ENCODE measurements at regions not wholly inside any gene's neighbourhood (a gene's known extent, or its start where the extent isn't known, plus 50 kb on each side); places are given as distances from the start of the nearest gene placed in this dataset.
"Not testable (repeated sequence)": the region's sequence is repeated elsewhere in the genome, so short reads cannot be mapped to it uniquely, and the experiment has no call there.

GRCh38 chr5:16987776-16988175 is 51.7 kb upstream of the MYO10 start:
- Mint-ChIP-seq H3K27me3 (ENCODE audit: low read depth, poor library complexity) (peaks cover 8% of the 10 kb centered on the region), H3K9me3 (peaks cover 10% of the 10 kb centered on the region), H3K4me3 (no peak overlapping the region), H3K4me1 (peaks cover 45% of the 10 kb centered on the region), H3K36me3 (ENCODE audit: low read depth) (no peaks in the 10 kb centered on the region), H3K27ac (peak overlapping the region; percentile 37)
- TF ChIP-seq CTCF (IDR thresholded peaks at IDR 0.05) = no peak
- no peak for DNase-seq

- H3K4me1 Mint-ChIP-seq = peaks cover 62% of the 10 kb centered on the region
- not testable (repeated sequence) for H3K27me3 Mint-ChIP-seq (ENCODE audit: low read depth, poor library complexity); H3K4me3 Mint-ChIP-seq; H3K27ac Mint-ChIP-seq; H3K9me3 Mint-ChIP-seq; H3K36me3 Mint-ChIP-seq (ENCODE audit: low read depth); DNase-seq
These were observed 54.9 kb upstream of the MYO10 start for GRCh38 chr5:16990817-16991520.

GRCh38 chr5:16992006-16992405 is 55.9 kb upstream of the MYO10 start:
- DNase-seq = no peak
- no peak overlapping the region for H3K4me3 Mint-ChIP-seq
- peaks cover 4% of the 10 kb centered on the region for H3K27me3 Mint-ChIP-seq (ENCODE audit: low read depth, poor library complexity)
- no peak overlapping the region for H3K27ac Mint-ChIP-seq
- H3K4me1 Mint-ChIP-seq = peaks cover 56% of the 10 kb centered on the region
- H3K9me3 Mint-ChIP-seq = peaks cover 5% of the 10 kb centered on the region
- no peaks in the 10 kb centered on the region for H3K36me3 Mint-ChIP-seq (ENCODE audit: low read depth)
- TF ChIP-seq CTCF (IDR thresholded peaks at IDR 0.05) = no peak

- Mint-ChIP-seq H3K9me3 (peaks cover 5% of the 10 kb centered on the region), H3K4me3 (no peak overlapping the region), H3K27ac (no peak overlapping the region), H3K4me1 (peaks cover 53% of the 10 kb centered on the region), H3K27me3 (ENCODE audit: low read depth, poor library complexity) (peaks cover 4% of the 10 kb centered on the region), H3K36me3 (ENCODE audit: low read depth) (no peaks in the 10 kb centered on the region)
- DNase-seq = no peak
- TF ChIP-seq CTCF (IDR thresholded peaks at IDR 0.05) = no peak
These were observed 56.4 kb upstream of the MYO10 start for GRCh38 chr5:16992444-16992843.

GRCh38 chr5:16994565-16994964 is 58.5 kb upstream of the MYO10 start:
- Mint-ChIP-seq H3K4me3 (peak overlapping the region; percentile 14), H3K36me3 (ENCODE audit: low read depth) (no peaks in the 10 kb centered on the region), H3K4me1 (peaks cover 35% of the 10 kb centered on the region), H3K9me3 (peaks cover 5% of the 10 kb centered on the region), H3K27ac (peak overlapping the region; percentile 95), H3K27me3 (ENCODE audit: low read depth, poor library complexity) (no peaks in the 10 kb centered on the region)
- TF ChIP-seq CTCF (IDR thresholded peaks at IDR 0.05) = no peak
- peak; percentile 26 for DNase-seq

GRCh38 chr5:16995372-16995771 is 59.3 kb upstream of the MYO10 start:
- Mint-ChIP-seq H3K27me3 (ENCODE audit: low read depth, poor library complexity) (no peaks in the 10 kb centered on the region), H3K4me3 (no peak overlapping the region), H3K4me1 (peaks cover 35% of the 10 kb centered on the region), H3K36me3 (ENCODE audit: low read depth) (no peaks in the 10 kb centered on the region), H3K27ac (peak overlapping the region; percentile 93), H3K9me3 (peaks cover 5% of the 10 kb centered on the region)
- DNase-seq = no peak
- no peak for TF ChIP-seq CTCF (IDR thresholded peaks at IDR 0.05)

All from nephron progenitor cell (in vitro differentiated cells).